SU-DHL-6 (cell line): ENCODE measurements at regions not wholly inside any gene's neighbourhood (a gene's known extent, or its start where the extent isn't known, plus 50 kb on each side); places are given as distances from the start of the nearest gene placed in this dataset.

Source experiments
- H2AFZ ChIP-seq: fragments of 200-600 bp; sonication (generic); 2 replicates; pipeline ENCODE4 v1.6.1; 2014; ENCODE audit warnings: low read depth, mild to moderate bottlenecking, moderate library complexity, mixed read lengths, antibody characterized with exemption, low read length; ENCODE audit not compliant: severe bottlenecking
- H3F3A ChIP-seq: fragments of 200-600 bp; shearing (Covaris generic); 2 replicates; pipeline ENCODE4 v1.6.0; 2016; ENCODE audit warnings: antibody characterized with exemption, mild to moderate bottlenecking; ENCODE audit not compliant: insufficient read depth
- H3K27ac ChIP-seq: fragments of 200-600 bp; sonication (generic); 2 replicates; pipeline ENCODE4 v1.5.1; 2016; ENCODE audit warnings: low read depth, mild to moderate bottlenecking, low read length, moderate library complexity, mixed read lengths
- H3K27me3 ChIP-seq: fragments of 200-600 bp; sonication (generic), shearing (Covaris generic); 2 replicates; pipeline ENCODE4 v1.6.0; 2014; ENCODE audit warnings: mild to moderate bottlenecking, low read length
- H3K36me3 ChIP-seq: fragments of 200-600 bp; sonication (generic); 2 replicates; pipeline ENCODE4 v1.6.1; 2014; ENCODE audit warnings: mild to moderate bottlenecking, low read length, mixed read lengths
- H3K4me2 ChIP-seq: fragments of 300-600, 200-600 bp; shearing (Covaris generic), sonication (generic); 2 replicates; pipeline ENCODE4 v1.6.0; 2014; ENCODE audit warnings: low read length, low read depth, mild to moderate bottlenecking; ENCODE audit not compliant: poor library complexity, severe bottlenecking
- H3K4me3 ChIP-seq: fragments of 200-600 bp; sonication (generic); 2 replicates; pipeline ENCODE4 v1.5.1; 2014; ENCODE audit warnings: antibody characterized with exemption, low read length, mild to moderate bottlenecking, mixed read lengths; ENCODE audit not compliant: insufficient read depth, poor library complexity, severe bottlenecking
- H3K79me2 ChIP-seq: fragments of 200-600 bp; sonication (generic); 2 replicates; pipeline ENCODE4 v1.6.1; 2014; ENCODE audit warnings: mild to moderate bottlenecking, low read length, moderate library complexity; ENCODE audit not compliant: insufficient read depth
- H3K9ac ChIP-seq: fragments of 200-600 bp; sonication (generic); 2 replicates; pipeline ENCODE4 v1.7.0; 2014; ENCODE audit warnings: mild to moderate bottlenecking, low read length
- H3K9me2 ChIP-seq: fragments of 200-600 bp; sonication (generic); replicated peaks from 2 replicates; pipeline ENCODE4 v1.6.1; 2014; ENCODE audit warnings: low read length; ENCODE audit not compliant: insufficient read depth
- H3K9me3 ChIP-seq: fragments of 200-600 bp; sonication (generic); 2 replicates; pipeline ENCODE4 v1.6.1; 2014; ENCODE audit warnings: low read length, mixed read lengths; ENCODE audit not compliant: insufficient read depth
- H4K20me1 ChIP-seq: fragments of 200-600 bp; sonication (generic); 2 replicates; pipeline ENCODE4 v1.6.1; 2014; ENCODE audit warnings: low read depth, mild to moderate bottlenecking, antibody characterized with exemption, low read length, moderate library complexity, mixed read lengths
- CTCF ChIP-seq: fragments of 200-600 bp; sonication (generic); IDR thresholded peaks from one replicate; pipeline ENCODE4 v1.5.1; 2017; ENCODE audit warnings: antibody characterized with exemption, mild to moderate bottlenecking, low read length, moderate library complexity; ENCODE audit not compliant: insufficient read depth, poor library complexity, severe bottlenecking
- EZH2phosphoT487 ChIP-seq: fragments of 200-600 bp; sonication (generic), shearing (Covaris generic); conservative IDR thresholded peaks from 2 replicates; pipeline ENCODE4 v1.6.1; 2018; ENCODE audit warnings: mild to moderate bottlenecking, antibody characterized with exemption, low read length, moderate library complexity, mixed read lengths

DNA sequence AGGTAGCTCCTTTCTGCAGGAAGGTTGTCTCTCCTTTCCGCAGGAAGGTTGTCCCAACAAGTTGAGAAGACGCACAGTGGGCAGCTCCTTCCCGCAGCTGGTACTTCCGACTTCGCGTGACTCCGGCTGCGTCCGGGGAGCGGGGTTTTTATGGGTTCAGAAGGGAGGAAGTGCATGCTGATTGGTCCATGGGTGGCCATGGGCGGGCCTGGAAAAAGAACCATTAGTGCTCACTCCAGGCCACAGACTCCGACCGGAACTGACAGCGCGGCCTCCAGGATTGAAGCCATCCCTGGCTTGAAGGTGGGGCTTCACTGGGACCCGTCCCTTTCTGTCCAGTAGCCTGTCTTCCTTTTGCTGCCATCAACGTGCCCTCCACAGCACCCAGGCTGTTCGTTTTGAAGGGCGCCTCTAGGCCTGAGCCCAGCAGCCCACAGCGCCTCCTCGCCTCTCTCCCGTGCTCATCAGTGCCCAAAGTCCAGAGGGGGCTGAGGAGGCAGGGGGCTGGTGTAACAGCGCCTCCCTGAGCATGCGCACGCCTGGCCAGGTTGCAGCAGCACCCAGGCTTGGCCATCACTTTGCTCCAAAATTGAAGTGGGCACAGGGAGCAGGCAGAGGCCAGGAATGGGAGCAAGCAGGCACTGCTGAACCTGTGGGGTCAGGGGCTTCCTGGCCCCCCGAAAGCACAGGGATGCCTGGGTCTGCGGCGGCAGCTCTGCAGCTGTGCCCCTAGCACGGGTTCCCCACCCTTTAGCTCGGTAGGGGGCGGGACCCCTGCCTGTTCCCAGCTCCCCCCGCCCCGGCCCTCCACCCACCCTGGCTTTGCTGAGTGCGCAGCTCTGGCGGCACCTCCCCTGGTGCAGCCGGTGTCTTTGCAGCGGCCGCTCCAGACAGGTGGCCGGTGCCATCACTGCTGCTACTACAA is 330.6 kb upstream of the MCTP2 start:
- no peak overlapping the region for H3K27ac ChIP-seq
- no peaks in the 10 kb centered on the region for H3K27me3 ChIP-seq
- no peak overlapping the region for H3K9ac ChIP-seq
- no peak for TF ChIP-seq EZH2phosphoT487
- no peak for TF ChIP-seq CTCF
- no peak overlapping the region for H3K4me3 ChIP-seq
- H3F3A ChIP-seq, result no peaks in the 10 kb centered on the region
- H3K79me2 ChIP-seq, result no peaks in the 10 kb centered on the region
- no peak overlapping the region for H3K4me2 ChIP-seq
- no peaks in the 10 kb centered on the region for H3K9me3 ChIP-seq
- H3K9me2 ChIP-seq, result no peaks in the 10 kb centered on the region
- no peak overlapping the region for H2AFZ ChIP-seq
- no peaks in the 10 kb centered on the region for H3K36me3 ChIP-seq
- H4K20me1 ChIP-seq, result no peaks in the 10 kb centered on the region

DNA sequence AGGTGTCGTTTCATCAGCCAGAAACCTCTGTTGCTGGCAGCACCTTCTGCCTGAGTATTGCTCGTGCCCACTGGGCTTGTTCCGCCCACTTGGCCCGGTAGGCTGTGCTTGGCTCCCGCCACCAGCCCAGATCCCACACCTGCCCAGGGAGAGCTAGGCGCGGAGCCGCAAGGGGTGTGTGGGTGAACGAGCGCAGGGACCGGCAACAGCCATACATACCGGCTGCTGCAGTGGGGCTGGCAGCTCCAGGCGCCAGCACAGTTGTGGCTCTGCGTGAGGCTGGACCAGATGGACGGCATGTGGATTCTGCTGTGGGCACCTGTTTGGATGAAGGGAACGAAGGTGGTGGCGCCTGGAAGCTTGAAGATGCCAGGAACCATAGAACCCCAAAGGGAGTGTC is 331.5 kb upstream of the MCTP2 start:
- Histone ChIP-seq H2AFZ (no peak overlapping the region), H4K20me1 (no peaks in the 10 kb centered on the region), H3F3A (no peaks in the 10 kb centered on the region), H3K27me3 (no peaks in the 10 kb centered on the region), H3K36me3 (no peaks in the 10 kb centered on the region), H3K4me2 (no peak overlapping the region), H3K4me3 (no peak overlapping the region), H3K9me3 (no peaks in the 10 kb centered on the region), H3K9me2 (no peaks in the 10 kb centered on the region), H3K79me2 (no peaks in the 10 kb centered on the region), H3K27ac (no peak overlapping the region), H3K9ac (no peak overlapping the region)
- TF ChIP-seq CTCF, result no peak
- no peak for TF ChIP-seq EZH2phosphoT487

GRCh38 chr15:93897377-93897776 is 334.0 kb upstream of the MCTP2 start:
- TF ChIP-seq CTCF, result no peak
- TF ChIP-seq EZH2phosphoT487, result no peak
- Histone ChIP-seq H3K79me2 (no peaks in the 10 kb centered on the region), H3K4me2 (no peak overlapping the region), H3K36me3 (no peaks in the 10 kb centered on the region), H3F3A (no peaks in the 10 kb centered on the region), H3K4me3 (no peak overlapping the region), H3K27me3 (no peaks in the 10 kb centered on the region), H3K9me2 (no peaks in the 10 kb centered on the region), H3K9ac (no peak overlapping the region), H4K20me1 (no peaks in the 10 kb centered on the region), H3K9me3 (no peaks in the 10 kb centered on the region), H2AFZ (no peak overlapping the region), H3K27ac (no peak overlapping the region)
